H9 (cell line): ENCODE measurements at regions not wholly inside any gene's neighbourhood (a gene's known extent, or its start where the extent isn't known, plus 50 kb on each side); places are given as distances from the start of the nearest gene placed in this dataset.

Experiments used
- DNase-seq: peaks from one replicate; pipeline ENCODE4 v3.0.0-alpha.2; 2017
- H2AFZ ChIP-seq: one replicate; pipeline ENCODE4 v1.6.1; 2013; ENCODE audit warnings: mild to moderate bottlenecking, low read length, control low read depth, moderate library complexity
- H2AK5ac ChIP-seq: 2 replicates; pipeline ENCODE4 v1.6.1; 2013; ENCODE audit warnings: low read length, control low read depth, mixed read lengths; ENCODE audit not compliant: insufficient read length
- H2BK120ac ChIP-seq: one replicate; pipeline ENCODE4 v1.6.1; 2013; ENCODE audit warnings: low read depth, mild to moderate bottlenecking, low read length, control low read depth, inconsistent platforms; ENCODE audit not compliant: poor library complexity, severe bottlenecking
- H2BK12ac ChIP-seq: 2 replicates; pipeline ENCODE4 v1.6.1; 2013; ENCODE audit warnings: low read length, control low read depth, mixed read lengths, low read depth; ENCODE audit not compliant: insufficient read length
- H2BK15ac ChIP-seq: 2 replicates; pipeline ENCODE4 v1.6.1; 2013; ENCODE audit warnings: low read depth, low read length, control low read depth
- H2BK20ac ChIP-seq: one replicate; pipeline ENCODE4 v1.6.1; 2013; ENCODE audit warnings: low read depth, mild to moderate bottlenecking, low read length, control low read depth, inconsistent platforms; ENCODE audit not compliant: poor library complexity, severe bottlenecking
- H2BK5ac ChIP-seq: 2 replicates; pipeline ENCODE4 v1.6.1; 2013; ENCODE audit warnings: low read length, control low read depth, mixed read lengths; ENCODE audit not compliant: insufficient read length
- H3K14ac ChIP-seq: 2 replicates; pipeline ENCODE4 v1.6.1; 2013; ENCODE audit warnings: low read length, control low read depth; ENCODE audit not compliant: insufficient read depth
- H3K18ac ChIP-seq: 2 replicates; pipeline ENCODE4 v1.6.1; 2013; ENCODE audit warnings: low read depth, mild to moderate bottlenecking, mixed read lengths, low read length, control low read depth; ENCODE audit not compliant: insufficient read length
- H3K23ac ChIP-seq: 2 replicates; pipeline ENCODE4 v1.6.1; 2013; ENCODE audit warnings: low read length, control low read depth, mixed read lengths, low read depth; ENCODE audit not compliant: insufficient read length
- H3K23me2 ChIP-seq: 2 replicates; pipeline ENCODE4 v1.6.1; 2013; ENCODE audit warnings: low read depth, mild to moderate bottlenecking, mixed read lengths, low read length, control low read depth; ENCODE audit not compliant: insufficient read length, poor library complexity, severe bottlenecking
- H3K27ac ChIP-seq: 2 replicates; pipeline ENCODE4 v1.5.1; 2013; ENCODE audit warnings: low read length, control low read depth, mixed read lengths, low read depth; ENCODE audit not compliant: insufficient read length
- H3K27me3 ChIP-seq: 2 replicates; pipeline ENCODE4 v1.6.1; 2013; ENCODE audit warnings: low read length, control low read depth, inconsistent platforms; ENCODE audit not compliant: insufficient read depth
- H3K4ac ChIP-seq: 2 replicates; pipeline ENCODE4 v1.6.1; 2013; ENCODE audit warnings: low read depth, mild to moderate bottlenecking, control low read depth, inconsistent platforms, low read length, moderate library complexity
- H3K4me1 ChIP-seq: 2 replicates; pipeline ENCODE4 v1.6.1; 2013; ENCODE audit warnings: low read length, control low read depth, inconsistent platforms; ENCODE audit not compliant: insufficient read depth
- H3K4me2 ChIP-seq: 2 replicates; pipeline ENCODE4 v1.6.1; 2013; ENCODE audit warnings: low read length, control low read depth, mixed read lengths; ENCODE audit not compliant: insufficient read length, insufficient read depth
- H3K56ac ChIP-seq: 2 replicates; pipeline ENCODE4 v1.6.1; 2013; ENCODE audit warnings: low read depth, mild to moderate bottlenecking, mixed read lengths, low read length, control low read depth; ENCODE audit not compliant: insufficient read length
- H3K79me1 ChIP-seq: 2 replicates; pipeline ENCODE4 v1.6.1; 2013; ENCODE audit warnings: low read depth, mild to moderate bottlenecking, moderate library complexity, low read length, control low read depth, inconsistent platforms; ENCODE audit not compliant: insufficient read depth, poor library complexity, severe bottlenecking
- H3K79me2 ChIP-seq: 2 replicates; pipeline ENCODE4 v1.6.1; 2013; ENCODE audit warnings: low read length, control low read depth, inconsistent platforms; ENCODE audit not compliant: insufficient read depth
- H3K9ac ChIP-seq: 2 replicates; pipeline ENCODE4 v1.6.1; 2013; ENCODE audit warnings: low read length, control low read depth, mixed read lengths; ENCODE audit not compliant: insufficient read length; ENCODE audit errors: extremely low read depth
- H3K9me3 ChIP-seq: one replicate; pipeline ENCODE4 v1.6.1; 2013; ENCODE audit warnings: low read depth, low read length, inconsistent platforms; ENCODE audit not compliant: control insufficient read depth
- H3T11ph ChIP-seq: one replicate; pipeline ENCODE4 v1.6.1; 2013; ENCODE audit warnings: mild to moderate bottlenecking, low read length, control low read depth, inconsistent platforms
- H4K20me1 ChIP-seq: one replicate; pipeline ENCODE4 v1.6.1; 2013; ENCODE audit not compliant: control insufficient read depth, insufficient read length, insufficient read depth
- H4K5ac ChIP-seq: 2 replicates; pipeline ENCODE4 v1.6.1; 2013; ENCODE audit warnings: low read depth, mild to moderate bottlenecking, mixed read lengths, low read length, control low read depth; ENCODE audit not compliant: insufficient read length
- H4K8ac ChIP-seq: replicated peaks from 2 replicates; pipeline ENCODE4 v1.6.1; 2013; ENCODE audit warnings: low read length, control low read depth, mixed read lengths, low read depth; ENCODE audit not compliant: insufficient read length
- H4K91ac ChIP-seq: 2 replicates; pipeline ENCODE4 v1.6.1; 2013; ENCODE audit warnings: low read depth, mild to moderate bottlenecking, moderate library complexity, mixed read lengths, low read length, control low read depth; ENCODE audit not compliant: insufficient read length
- H3K27ac Mint-ChIP-seq, 3 experiments: 2 replicates in 2 of 3; 3 replicates in 1 of 3; pipeline ENCODE4 v1.8.0; 2020 to 2021; ENCODE audit warnings: mixed read lengths in 3 of 3, mild to moderate bottlenecking in 1 of 3, moderate library complexity in 1 of 3
- H3K27me3 Mint-ChIP-seq: 2 replicates; pipeline ENCODE4 v1.8.0; 2021; ENCODE audit warnings: low read depth, mild to moderate bottlenecking, moderate library complexity, mixed read lengths
- H3K36me3 Mint-ChIP-seq, 3 experiments: 2 replicates in 2 of 3; 3 replicates in 1 of 3; pipeline ENCODE4 v1.8.0; 2020 to 2021; ENCODE audit warnings: low read depth in 3 of 3, mixed read lengths in 3 of 3; ENCODE audit not compliant: insufficient read depth in 1 of 3
- H3K4me1 Mint-ChIP-seq, 2 experiments: 2 replicates each; pipeline ENCODE4 v1.8.0; 2020; ENCODE audit warnings: mixed read lengths in 2 of 2
- H3K4me3 Mint-ChIP-seq, 2 experiments: 2 replicates in 1 of 2; 3 replicates in 1 of 2; pipeline ENCODE4 v1.8.0; 2020 to 2021; ENCODE audit warnings: mild to moderate bottlenecking in 2 of 2, mixed read lengths in 2 of 2, moderate library complexity in 1 of 2
- H3K9me3 Mint-ChIP-seq, 2 experiments: 2 replicates in 1 of 2; 3 replicates in 1 of 2; pipeline ENCODE4 v1.8.0; 2020; ENCODE audit warnings: mild to moderate bottlenecking in 2 of 2, mixed read lengths in 2 of 2, moderate library complexity in 1 of 2
- WGBS: extraction: QIAGEN DNeasy Blood & Tissue Kit; methylation state at CpG from one replicate; pipeline ENCODE4 v1.1.7; 2013; ENCODE audit warnings: missing lambda C conversion rate, low lambda C conversion rate, mixed read lengths; ENCODE audit not compliant: insufficient read length; ENCODE audit errors: extremely low coverage; 5-methylcytosine and 5-hydroxymethylcytosine counted together
- TF ChIP-seq, protein P1 (sequence below): fragments of 200-600 bp; sonication (generic); conservative IDR thresholded peaks from 3 replicates; pipeline ENCODE4 v1.8.0; 2021; ENCODE audit warnings: antibody characterized with exemption, mild to moderate bottlenecking

DNA sequence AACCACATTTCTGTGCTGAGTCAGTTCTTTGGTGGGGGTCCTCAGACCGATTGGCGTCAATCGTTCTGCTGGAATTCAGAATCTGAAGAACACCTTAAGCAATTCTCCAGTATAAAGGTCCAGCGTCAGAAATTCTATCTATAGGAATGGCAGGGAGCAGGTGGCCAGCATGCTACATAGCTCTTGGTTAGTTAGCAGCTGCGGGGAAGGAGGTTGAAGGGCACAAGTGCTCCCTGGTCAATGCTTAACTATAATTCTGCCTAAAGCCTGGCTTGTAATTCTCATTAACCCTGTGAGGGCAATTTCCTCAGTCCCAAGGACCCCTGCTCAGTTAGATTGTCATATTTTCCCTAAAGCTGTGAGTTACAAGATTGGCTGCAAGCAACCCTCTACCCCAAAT is 54.3 kb upstream of the GALNT2 start:
- Histone ChIP-seq H3K79me1 (no peaks in the 10 kb centered on the region), H3K4me2 (no peak overlapping the region), H2BK12ac (no peak overlapping the region), H2BK120ac (no peak overlapping the region), H3T11ph (no peak overlapping the region), H4K8ac (no peak overlapping the region), H3K23ac (no peak overlapping the region), H4K91ac (no peak overlapping the region), H3K27ac (no peak overlapping the region), H3K9ac (no peak overlapping the region), H3K56ac (no peak overlapping the region), H3K27me3 (no peaks in the 10 kb centered on the region), H3K14ac (no peak overlapping the region), H3K23me2 (no peaks in the 10 kb centered on the region), H2AK5ac (no peak overlapping the region), H3K4me1 (no peaks in the 10 kb centered on the region), H3K9me3 (no peaks in the 10 kb centered on the region), H2AFZ (no peak overlapping the region), H2BK15ac (no peak overlapping the region), H3K4ac (no peak overlapping the region), H4K5ac (no peak overlapping the region), H3K18ac (no peak overlapping the region), H2BK5ac (no peak overlapping the region), H3K79me2 (no peaks in the 10 kb centered on the region), H4K20me1 (no peaks in the 10 kb centered on the region), H2BK20ac (no peak overlapping the region)
- H3K27me3 Mint-ChIP-seq = peaks cover 5% of the 10 kb centered on the region
- H3K9me3 Mint-ChIP-seq = no peaks in the 10 kb centered on the region; a peak in 1 of 5 replicates
- H3K27ac Mint-ChIP-seq = no peak overlapping the region
- WGBS = no CpG with 5 or more reads among the region's 5 CpGs
- H3K4me3 Mint-ChIP-seq = no peak overlapping the region
- DNase-seq = no peak
- TF ChIP-seq, protein P1, sequence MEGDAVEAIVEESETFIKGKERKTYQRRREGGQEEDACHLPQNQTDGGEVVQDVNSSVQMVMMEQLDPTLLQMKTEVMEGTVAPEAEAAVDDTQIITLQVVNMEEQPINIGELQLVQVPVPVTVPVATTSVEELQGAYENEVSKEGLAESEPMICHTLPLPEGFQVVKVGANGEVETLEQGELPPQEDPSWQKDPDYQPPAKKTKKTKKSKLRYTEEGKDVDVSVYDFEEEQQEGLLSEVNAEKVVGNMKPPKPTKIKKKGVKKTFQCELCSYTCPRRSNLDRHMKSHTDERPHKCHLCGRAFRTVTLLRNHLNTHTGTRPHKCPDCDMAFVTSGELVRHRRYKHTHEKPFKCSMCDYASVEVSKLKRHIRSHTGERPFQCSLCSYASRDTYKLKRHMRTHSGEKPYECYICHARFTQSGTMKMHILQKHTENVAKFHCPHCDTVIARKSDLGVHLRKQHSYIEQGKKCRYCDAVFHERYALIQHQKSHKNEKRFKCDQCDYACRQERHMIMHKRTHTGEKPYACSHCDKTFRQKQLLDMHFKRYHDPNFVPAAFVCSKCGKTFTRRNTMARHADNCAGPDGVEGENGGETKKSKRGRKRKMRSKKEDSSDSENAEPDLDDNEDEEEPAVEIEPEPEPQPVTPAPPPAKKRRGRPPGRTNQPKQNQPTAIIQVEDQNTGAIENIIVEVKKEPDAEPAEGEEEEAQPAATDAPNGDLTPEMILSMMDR = no peak
- peaks cover 17% of the 10 kb centered on the region in 2 experiments for H3K4me1 Mint-ChIP-seq
- H3K36me3 Mint-ChIP-seq = 0 out of 7 replicates have a peak, but pooled peaks cover 0 to 2% (median 0%) of the 10 kb centered on the region in 3 experiments
